GM10266 (cell line): ENCODE measurements at regions not wholly inside any gene's neighbourhood (a gene's known extent, or its start where the extent isn't known, plus 50 kb on each side); places are given as distances from the start of the nearest gene placed in this dataset.

ENCODE experiments used
- DNase-seq: peaks from one replicate; pipeline ENCODE4 v3.0.0; 2012; ENCODE audit errors: extremely low spot score
- CTCF ChIP-seq: IDR thresholded peaks from 2 replicates; pipeline ENCODE4 v1.5.1; 2012; ENCODE audit warnings: mild to moderate bottlenecking, low read depth; ENCODE audit not compliant: control insufficient read depth, insufficient read depth; ENCODE audit errors: missing control alignments

DNA sequence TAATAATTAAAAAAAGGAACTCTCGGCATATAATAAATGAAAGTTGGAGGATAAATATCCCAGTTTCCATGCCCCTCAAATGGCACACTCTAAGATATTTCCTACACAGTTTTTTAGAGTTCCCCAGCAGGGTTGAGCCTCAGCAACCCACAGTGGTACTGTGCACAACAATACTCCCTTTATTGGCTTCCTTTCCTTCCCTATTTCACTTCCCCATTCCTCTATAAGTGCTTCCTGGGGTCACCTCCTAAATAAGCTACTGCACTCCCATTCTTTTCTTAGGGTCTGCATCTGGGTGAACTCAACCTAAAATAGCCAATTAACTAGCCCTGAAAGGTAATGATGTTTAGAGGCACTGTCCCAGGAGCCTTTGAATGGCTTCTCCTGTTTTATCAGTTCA is 76.4 kb upstream of the NHS start:
- TF ChIP-seq CTCF, result no peak
- DNase-seq, result no peak

GRCh38 chrX:17299206-17299605 is 75.8 kb upstream of the NHS start:
- DNase-seq, result no peak
- no peak for TF ChIP-seq CTCF

DNA sequence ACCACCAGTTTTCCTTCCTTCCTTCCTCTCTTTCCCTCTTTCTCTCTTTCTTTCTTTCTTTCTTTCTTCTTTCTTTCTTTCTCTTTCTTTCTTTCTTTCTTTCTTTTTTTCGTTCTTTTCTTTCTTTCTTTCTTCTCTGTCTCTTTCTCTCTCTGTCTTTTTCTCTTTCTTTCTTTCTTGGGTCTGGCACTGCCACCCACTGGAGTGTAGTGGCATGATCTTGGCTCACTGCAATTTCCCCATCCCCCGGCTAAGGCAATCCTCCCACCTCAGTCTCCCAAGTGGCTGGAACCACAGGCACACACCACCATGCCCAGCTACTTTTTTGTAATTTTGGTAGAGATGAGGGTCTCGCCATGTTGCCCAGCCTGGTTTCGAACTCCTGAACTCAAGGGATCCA is 51.6 kb upstream of the NHS start:
- no peak for DNase-seq
- no peak for TF ChIP-seq CTCF
